K562 (cell line): ENCODE measurements at regions not wholly inside any gene's neighbourhood (a gene's known extent, or its start where the extent isn't known, plus 50 kb on each side); places are given as distances from the start of the nearest gene placed in this dataset.

ENCODE experiments used
- ATAC-seq: fragments of 200-7000 bp; cut with Tn5 transposase; 3 replicates; pipeline ENCODE4 v1.9.1; 2020; ENCODE audit warnings: moderate library complexity
- BruUV-seq: library from RNA; stranded (reverse); fragments of 400-500 nt; replicated peaks from 2 replicates; lab custom pipeline; 2021; lab: Mats Ljungman, UMichigan
- CTCF ChIA-PET: fragments of 300-600 bp; formaldehyde crosslinking; extraction: SDS; loops from one replicate; lab custom pipeline; 2021; ENCODE audit warnings: low intra/inter-chr PET ratio; lab: Yijun Ruan, JAX
- POLR2A ChIA-PET: fragments of 300-600, 350-650 bp; sonication (Branson Sonifier 250); formaldehyde crosslinking; extraction: SDS; loops from one replicate; lab custom pipeline; 2021; ENCODE audit warnings: antibody characterized with exemption, inconsistent platforms; lab: Yijun Ruan, JAX
- DNase-seq, 4 experiments: peaks; one replicate each; pipeline versions ENCODE4 v3.0.0 to v3.0.0-alpha.2; 2011 to 2018; ENCODE audit warnings: low spot score in 3 of 4, mixed read lengths in 3 of 4; ENCODE audit errors: extremely low read depth in 1 of 4
- FAIRE-seq: peaks from 2 replicates; lab custom pipeline; 2011; peaks lifted over from hg19 to GRCh38; lab: Jason Lieb, UNC
- H2AFZ ChIP-seq: 2 replicates; pipeline ENCODE4 v1.6.0; 2011; ENCODE audit warnings: low read depth, low read length, control low read depth, inconsistent platforms
- H3K27ac ChIP-seq: fragments of 200-600 bp; 3 replicates; pipeline ENCODE4 v1.8.0; 2011; ENCODE audit warnings: low read depth, mild to moderate bottlenecking, control low read depth, inconsistent platforms, low read length, moderate library complexity, mixed read lengths; ENCODE audit errors: extremely low read depth
- H3K27me3 ChIP-seq, 2 experiments: fragments of 300-600 bp in 1 of 2; 2 replicates in 1 of 2; 3 replicates in 1 of 2; pipeline versions ENCODE4 v1.6.0 to v1.8.0; 2011; ENCODE audit warnings: inconsistent platforms in 2 of 2, low read length in 2 of 2, mild to moderate bottlenecking in 1 of 2, mixed read lengths in 1 of 2, moderate library complexity in 1 of 2; ENCODE audit not compliant: control insufficient read depth in 2 of 2, insufficient read depth in 2 of 2
- H3K36me3 ChIP-seq: fragments of 300-600 bp; 3 replicates; pipeline ENCODE4 v1.8.0; 2011; ENCODE audit warnings: mild to moderate bottlenecking, low read length, inconsistent platforms; ENCODE audit not compliant: control insufficient read depth, insufficient read depth
- H3K4me1 ChIP-seq, 2 experiments: fragments of 200-600 bp in 1 of 2; replicated peaks in 1 of 2; 2 replicates in 1 of 2; 3 replicates in 1 of 2; pipeline versions ENCODE4 v1.5.1 to v1.8.0; 2011; ENCODE audit warnings: inconsistent platforms in 2 of 2, low read length in 2 of 2, mild to moderate bottlenecking in 1 of 2, mixed read lengths in 1 of 2, moderate library complexity in 1 of 2; ENCODE audit not compliant: control insufficient read depth in 2 of 2, insufficient read depth in 2 of 2
- H3K4me2 ChIP-seq: 2 replicates; pipeline ENCODE4 v1.6.1; 2011; ENCODE audit warnings: low read length, control low read depth, inconsistent platforms, mixed read lengths; ENCODE audit not compliant: insufficient read depth
- H3K4me3 ChIP-seq: fragments of 200-600 bp; sonication (generic), shearing (Covaris generic); 2 replicates; pipeline ENCODE4 v1.5.1; 2016; ENCODE audit warnings: control low read depth, inconsistent platforms
- H3K79me2 ChIP-seq: fragments of 200-600 bp; 3 replicates; pipeline ENCODE4 v1.8.0; 2011; ENCODE audit warnings: low read length, inconsistent platforms; ENCODE audit not compliant: control insufficient read depth, insufficient read depth
- H3K9ac ChIP-seq, 2 experiments: 2 replicates each; pipeline versions ENCODE4 v1.6.0 to v1.6.1; 2011; ENCODE audit warnings: low read depth in 2 of 2, low read length in 2 of 2, control low read depth in 1 of 2, inconsistent platforms in 1 of 2, mild to moderate bottlenecking in 1 of 2, mixed read lengths in 1 of 2; ENCODE audit not compliant: insufficient read depth in 1 of 2
- H3K9me1 ChIP-seq: one replicate; pipeline ENCODE4 v1.6.0; 2011; ENCODE audit warnings: inconsistent platforms, mild to moderate bottlenecking, low read length, moderate library complexity; ENCODE audit not compliant: control insufficient read depth, insufficient read depth
- H3K9me3 ChIP-seq: replicated peaks from 2 replicates; pipeline ENCODE4 v1.5.1; 2011; ENCODE audit warnings: low read depth, low read length, inconsistent platforms; ENCODE audit not compliant: control insufficient read depth, insufficient read depth
- H4K20me1 ChIP-seq: replicated peaks from 2 replicates; pipeline ENCODE4 v1.6.1; 2011; ENCODE audit warnings: low read length, inconsistent platforms, mixed read lengths; ENCODE audit not compliant: control insufficient read depth, insufficient read depth
- ARID4B ChIP-seq: sonication (generic); formaldehyde crosslinking; IDR thresholded peaks from 2 replicates; pipeline ENCODE4 v1.8.0; 2022; ENCODE audit warnings: mild to moderate bottlenecking, missing genetic modification reagents
- WGBS: fragments of 100-300 bp; shearing (Covaris generic); methylation state at CpG from one replicate; pipeline ENCODE4 v1.1.6; 2016; ENCODE audit warnings: low coverage, mixed read lengths; ENCODE audit not compliant: insufficient coverage; ENCODE audit errors: missing lambda C conversion rate; 5-methylcytosine and 5-hydroxymethylcytosine counted together
- in situ Hi-C: fragments of 300-500 bp; cut with MboI; formaldehyde crosslinking; loops from 4 replicates; pipeline ENCODE4 v1.15.0; 2018; ENCODE audit warnings: inconsistent platforms, mixed read lengths
- intact Hi-C: fragments of 100-400 bp; cut with micrococcal nuclease; formaldehyde crosslinking; loops from 2 replicates; pipeline ENCODE4 v1.14.2; 2022

- Histone ChIP-seq H3K36me3 (no peaks in the 10 kb centered on the region), H3K9ac (no peak overlapping the region), H3K27ac (no peak overlapping the region), H4K20me1 (no peaks in the 10 kb centered on the region), H3K27me3 (no peaks in the 10 kb centered on the region), H3K9me1 (no peaks in the 10 kb centered on the region), H2AFZ (no peak overlapping the region), H3K4me1 (no peaks in the 10 kb centered on the region), H3K4me2 (no peak overlapping the region), H3K9me3 (no peaks in the 10 kb centered on the region), H3K4me3 (no peak overlapping the region), H3K79me2 (no peaks in the 10 kb centered on the region)
- no peak for TF ChIP-seq ARID4B (CRISPR knock-in tag)
- in situ Hi-C loops: no loop called here
- POLR2A ChIA-PET: no interaction called here
- BruUV-seq: no TSS peak
- ATAC-seq (no peak), FAIRE-seq (no peak), DNase-seq (no peak)
- intact Hi-C loops: no loop called here
- CTCF ChIA-PET: no interaction called here
- WGBS: 0% methylated on average over 2 of the region's 2 CpGs
Measured at GRCh38 chr1:96962216-96962615, 240.6 kb downstream of the PTBP2 start.
